Activated naive CD8-positive, alpha-beta T cell (primary cell): ENCODE measurements at regions not wholly inside any gene's neighbourhood (a gene's known extent, or its start where the extent isn't known, plus 50 kb on each side); places are given as distances from the start of the nearest gene placed in this dataset.

Source experiments
- H3K27ac Mint-ChIP-seq: one replicate; pipeline ENCODE4 v1.8.0; 2021; ENCODE audit warnings: mixed read lengths
- H3K27me3 Mint-ChIP-seq: one replicate; pipeline ENCODE4 v1.8.0; 2021; ENCODE audit warnings: mixed read lengths
- H3K36me3 Mint-ChIP-seq: one replicate; pipeline ENCODE4 v1.8.0; 2021; ENCODE audit warnings: mixed read lengths
- H3K4me1 Mint-ChIP-seq: one replicate; pipeline ENCODE4 v1.8.0; 2021; ENCODE audit warnings: low read depth, mixed read lengths
- H3K4me3 Mint-ChIP-seq: one replicate; pipeline ENCODE4 v1.8.0; 2021; ENCODE audit warnings: mild to moderate bottlenecking, mixed read lengths
- H3K9me3 Mint-ChIP-seq: one replicate; pipeline ENCODE4 v1.8.0; 2021; ENCODE audit warnings: low read depth, mixed read lengths

GRCh38 chr2:60174146-60174545 is 379.3 kb downstream of the BCL11A start:
- H3K4me1 Mint-ChIP-seq, result no peaks in the 10 kb centered on the region
- H3K27ac Mint-ChIP-seq, result no peak overlapping the region
- H3K9me3 Mint-ChIP-seq, result no peaks in the 10 kb centered on the region
- no peak overlapping the region for H3K4me3 Mint-ChIP-seq
- H3K36me3 Mint-ChIP-seq, result no peaks in the 10 kb centered on the region
- no peaks in the 10 kb centered on the region for H3K27me3 Mint-ChIP-seq

- no peaks in the 10 kb centered on the region for H3K27me3 Mint-ChIP-seq
Measured at GRCh38 chr2:60172801-60173200, 380.7 kb downstream of the BCL11A start.

GRCh38 chr2:60170272-60170671 is 383.2 kb downstream of the BCL11A start:
- Mint-ChIP-seq H3K27ac (no peak overlapping the region), H3K9me3 (no peaks in the 10 kb centered on the region), H3K36me3 (no peaks in the 10 kb centered on the region), H3K4me3 (no peak overlapping the region), H3K27me3 (no peaks in the 10 kb centered on the region), H3K4me1 (no peaks in the 10 kb centered on the region)

More at GRCh38 chr2:60172801-60173200, 380.7 kb downstream of the BCL11A start:
- Mint-ChIP-seq H3K4me3 (no peak overlapping the region), H3K27ac (no peak overlapping the region), H3K9me3 (no peaks in the 10 kb centered on the region), H3K36me3 (no peaks in the 10 kb centered on the region), H3K4me1 (no peaks in the 10 kb centered on the region)

- H3K4me3 Mint-ChIP-seq, result no peak overlapping the region
- H3K27me3 Mint-ChIP-seq, result no peaks in the 10 kb centered on the region
- H3K4me1 Mint-ChIP-seq, result no peaks in the 10 kb centered on the region
- no peak overlapping the region for H3K27ac Mint-ChIP-seq
- no peaks in the 10 kb centered on the region for H3K9me3 Mint-ChIP-seq
- no peaks in the 10 kb centered on the region for H3K36me3 Mint-ChIP-seq
Measured at GRCh38 chr2:60168247-60168646, 385.2 kb downstream of the BCL11A start.

- no peaks in the 10 kb centered on the region for H3K4me1 Mint-ChIP-seq
- H3K36me3 Mint-ChIP-seq, result no peaks in the 10 kb centered on the region
- H3K27ac Mint-ChIP-seq, result no peak overlapping the region
- no peaks in the 10 kb centered on the region for H3K9me3 Mint-ChIP-seq
- H3K27me3 Mint-ChIP-seq, result no peaks in the 10 kb centered on the region
- H3K4me3 Mint-ChIP-seq, result no peak overlapping the region
Measured at GRCh38 chr2:60167089-60167488, 386.4 kb downstream of the BCL11A start.

- Mint-ChIP-seq H3K27ac (no peak overlapping the region), H3K27me3 (no peaks in the 10 kb centered on the region), H3K4me3 (no peak overlapping the region), H3K4me1 (no peaks in the 10 kb centered on the region), H3K9me3 (no peaks in the 10 kb centered on the region), H3K36me3 (no peaks in the 10 kb centered on the region)
Measured at GRCh38 chr2:60163691-60164090, 389.8 kb downstream of the BCL11A start.

- H3K4me3 Mint-ChIP-seq, result no peak overlapping the region
- H3K9me3 Mint-ChIP-seq, result no peaks in the 10 kb centered on the region
- no peaks in the 10 kb centered on the region for H3K36me3 Mint-ChIP-seq
- no peak overlapping the region for H3K27ac Mint-ChIP-seq
- H3K4me1 Mint-ChIP-seq, result no peaks in the 10 kb centered on the region
- H3K27me3 Mint-ChIP-seq, result no peaks in the 10 kb centered on the region
Measured at GRCh38 chr2:60159519-60159918, 393.9 kb downstream of the BCL11A start.

GRCh38 chr2:60158262-60158661 is 395.2 kb downstream of the BCL11A start:
- Mint-ChIP-seq H3K9me3 (no peaks in the 10 kb centered on the region), H3K4me1 (no peaks in the 10 kb centered on the region), H3K36me3 (no peaks in the 10 kb centered on the region), H3K27me3 (no peaks in the 10 kb centered on the region), H3K27ac (no peak overlapping the region), H3K4me3 (no peak overlapping the region)

- no peak overlapping the region for H3K4me3 Mint-ChIP-seq
- H3K27ac Mint-ChIP-seq, result no peak overlapping the region
- H3K9me3 Mint-ChIP-seq, result no peaks in the 10 kb centered on the region
Measured at GRCh38 chr2:60157283-60157682, 396.2 kb downstream of the BCL11A start.

GRCh38 chr2:60154142-60154541 is 399.3 kb downstream of the BCL11A start:
- H3K9me3 Mint-ChIP-seq, result no peaks in the 10 kb centered on the region
- H3K4me1 Mint-ChIP-seq, result peaks cover 7% of the 10 kb centered on the region
- H3K27ac Mint-ChIP-seq, result no peak overlapping the region
- H3K36me3 Mint-ChIP-seq, result no peaks in the 10 kb centered on the region
- no peaks in the 10 kb centered on the region for H3K27me3 Mint-ChIP-seq
- H3K4me3 Mint-ChIP-seq, result no peak overlapping the region

More at GRCh38 chr2:60157283-60157682, 396.2 kb downstream of the BCL11A start:
- Mint-ChIP-seq H3K36me3 (no peaks in the 10 kb centered on the region), H3K4me1 (no peaks in the 10 kb centered on the region), H3K27me3 (no peaks in the 10 kb centered on the region)

GRCh38 chr2:60152226-60152833 is 401.1 kb downstream of the BCL11A start:
- Mint-ChIP-seq H3K27me3 (no peaks in the 10 kb centered on the region), H3K27ac (no peak overlapping the region), H3K9me3 (no peaks in the 10 kb centered on the region), H3K36me3 (no peaks in the 10 kb centered on the region), H3K4me3 (no peak overlapping the region), H3K4me1 (peaks cover 22% of the 10 kb centered on the region)

- H3K9me3 Mint-ChIP-seq, result no peaks in the 10 kb centered on the region
- no peak overlapping the region for H3K27ac Mint-ChIP-seq
- H3K27me3 Mint-ChIP-seq, result no peaks in the 10 kb centered on the region
- peaks cover 22% of the 10 kb centered on the region for H3K4me1 Mint-ChIP-seq
- H3K4me3 Mint-ChIP-seq, result no peak overlapping the region
- no peaks in the 10 kb centered on the region for H3K36me3 Mint-ChIP-seq
Measured at GRCh38 chr2:60149176-60149575, 404.3 kb downstream of the BCL11A start.

GRCh38 chr2:60148716-60149115 is 404.7 kb downstream of the BCL11A start:
- no peaks in the 10 kb centered on the region for H3K9me3 Mint-ChIP-seq
- no peak overlapping the region for H3K4me3 Mint-ChIP-seq
- H3K27me3 Mint-ChIP-seq, result no peaks in the 10 kb centered on the region
- H3K36me3 Mint-ChIP-seq, result no peaks in the 10 kb centered on the region
- H3K4me1 Mint-ChIP-seq, result peaks cover 22% of the 10 kb centered on the region
- no peak overlapping the region for H3K27ac Mint-ChIP-seq

GRCh38 chr2:60140185-60140584 is 413.3 kb downstream of the BCL11A start:
- H3K4me3 Mint-ChIP-seq, result no peak overlapping the region
- peaks cover 1% of the 10 kb centered on the region for H3K4me1 Mint-ChIP-seq
- H3K36me3 Mint-ChIP-seq, result peaks cover 4% of the 10 kb centered on the region
- no peak overlapping the region for H3K27ac Mint-ChIP-seq
- no peaks in the 10 kb centered on the region for H3K27me3 Mint-ChIP-seq
- peaks cover 3% of the 10 kb centered on the region for H3K9me3 Mint-ChIP-seq

- peaks cover 2% of the 10 kb centered on the region for H3K36me3 Mint-ChIP-seq
- H3K4me3 Mint-ChIP-seq, result no peak overlapping the region
- H3K27ac Mint-ChIP-seq, result no peak overlapping the region
- H3K27me3 Mint-ChIP-seq, result no peaks in the 10 kb centered on the region
- peaks cover 3% of the 10 kb centered on the region for H3K9me3 Mint-ChIP-seq
- peaks cover 1% of the 10 kb centered on the region for H3K4me1 Mint-ChIP-seq
Measured at GRCh38 chr2:60136913-60137312, 416.5 kb downstream of the BCL11A start.

- H3K4me3 Mint-ChIP-seq, result no peak overlapping the region
- no peaks in the 10 kb centered on the region for H3K36me3 Mint-ChIP-seq
- H3K4me1 Mint-ChIP-seq, result no peaks in the 10 kb centered on the region
- H3K9me3 Mint-ChIP-seq, result no peaks in the 10 kb centered on the region
- H3K27ac Mint-ChIP-seq, result no peak overlapping the region
- H3K27me3 Mint-ChIP-seq, result no peaks in the 10 kb centered on the region
Measured at GRCh38 chr2:60127191-60127590, 426.3 kb downstream of the BCL11A start.
